GM18867 (cell line): ENCODE measurements at regions not wholly inside any gene's neighbourhood (a gene's known extent, or its start where the extent isn't known, plus 50 kb on each side); places are given as distances from the start of the nearest gene placed in this dataset.

Experiments
- ATAC-seq: cut with Tn5 transposase; IDR thresholded peaks from one replicate; pipeline ENCODE4 v1.9.1; 2021; ENCODE audit warnings: mild to moderate bottlenecking, moderate library complexity; ENCODE audit not compliant: unreplicated experiment

DNA sequence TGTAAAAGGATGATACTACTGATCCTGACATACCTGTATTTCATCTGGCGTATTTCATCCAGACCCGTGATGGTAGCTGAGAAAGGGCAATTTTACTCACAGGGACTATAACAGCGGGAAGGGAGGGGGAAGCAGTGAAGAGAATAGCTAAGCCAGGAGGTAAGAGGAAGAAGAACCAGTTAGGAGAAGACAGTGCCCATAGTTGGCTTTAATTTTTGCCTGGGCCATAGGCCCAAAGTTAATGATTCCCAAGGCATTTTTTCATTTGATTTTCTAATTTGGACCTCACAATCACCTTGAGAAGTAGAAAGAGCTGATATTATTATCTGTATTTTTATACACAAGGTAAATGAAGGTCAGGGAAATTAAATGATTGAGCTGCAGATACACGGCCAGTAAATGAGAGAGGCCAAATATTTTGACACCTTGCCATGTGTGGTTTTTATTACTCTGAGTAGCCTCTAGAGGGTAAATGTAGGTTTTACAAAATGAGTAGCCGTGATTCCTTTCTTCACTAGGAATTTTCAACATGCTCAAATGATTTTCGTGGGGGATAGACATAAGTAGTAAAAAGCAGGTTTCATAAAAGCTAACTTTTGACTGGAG, 382.2 kb downstream of the FUT8 start:
- ATAC-seq: no peak

- ATAC-seq: no peak
Observed at GRCh38 chr14:65798216-65798615, 385.7 kb downstream of the FUT8 start.

GRCh38 chr14:65800694-65801093, 388.2 kb downstream of the FUT8 start:
- no peak for ATAC-seq

GRCh38 chr14:65802196-65802595, 389.7 kb downstream of the FUT8 start:
- no peak for ATAC-seq

- ATAC-seq: no peak
Observed at GRCh38 chr14:65803885-65804284, 391.4 kb downstream of the FUT8 start.

DNA sequence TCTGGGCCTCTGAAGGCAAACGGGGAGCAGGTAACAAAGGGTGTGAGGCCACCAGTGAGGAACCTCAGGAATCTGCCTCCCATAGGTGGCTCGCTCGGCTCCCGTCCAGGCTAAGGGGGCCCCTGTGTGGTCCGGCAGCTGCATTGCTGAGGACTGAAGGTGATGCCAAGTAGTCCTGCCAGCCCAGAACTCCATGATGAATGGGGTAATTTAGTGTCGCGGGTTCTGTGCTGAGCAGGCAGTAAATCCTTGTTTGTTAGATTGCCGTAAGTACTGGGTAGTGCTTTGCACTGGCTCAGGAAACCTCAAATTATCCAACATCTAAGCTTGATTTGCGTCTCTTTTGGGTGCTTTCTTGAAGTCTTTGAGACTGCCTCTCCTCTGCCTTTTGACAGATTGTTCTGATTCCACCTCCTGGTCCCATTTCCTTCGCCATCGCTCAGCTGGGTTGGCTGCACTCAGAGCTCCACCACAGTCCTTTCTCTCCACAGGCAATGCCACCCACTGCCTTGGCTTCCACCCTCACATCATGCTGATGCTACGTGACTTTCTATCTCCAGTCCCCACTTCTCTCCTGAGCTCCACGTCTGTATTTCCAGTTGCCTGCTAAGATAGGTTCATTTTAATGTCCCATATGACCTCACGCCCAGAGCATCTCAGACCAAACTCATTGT, 392.0 kb downstream of the FUT8 start:
- ATAC-seq: no peak

- ATAC-seq: no peak
Observed at GRCh38 chr14:65805113-65805473, 392.6 kb downstream of the FUT8 start.

DNA sequence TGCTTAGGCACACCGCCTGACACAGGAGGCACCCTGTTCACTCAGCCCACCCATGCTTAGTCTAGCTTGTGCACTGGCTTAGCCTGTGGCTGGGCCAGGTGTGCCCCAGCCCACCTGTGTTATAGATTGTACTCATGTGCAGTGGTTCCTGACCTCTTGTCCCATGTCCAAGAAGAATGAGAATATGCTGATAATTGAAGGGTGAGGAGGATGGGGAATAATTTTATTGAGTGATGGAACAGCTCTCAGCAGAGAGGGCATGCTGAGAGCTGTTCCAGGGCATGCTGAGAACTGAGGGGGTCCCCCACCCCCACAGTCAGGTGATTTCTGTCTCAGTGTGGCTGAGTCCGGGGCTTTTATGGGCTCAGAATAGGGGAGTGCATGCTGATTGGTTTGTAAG, 395.9 kb downstream of the FUT8 start:
- no peak for ATAC-seq

- ATAC-seq: no peak
Observed at GRCh38 chr14:65810322-65810721, 397.8 kb downstream of the FUT8 start.

DNA sequence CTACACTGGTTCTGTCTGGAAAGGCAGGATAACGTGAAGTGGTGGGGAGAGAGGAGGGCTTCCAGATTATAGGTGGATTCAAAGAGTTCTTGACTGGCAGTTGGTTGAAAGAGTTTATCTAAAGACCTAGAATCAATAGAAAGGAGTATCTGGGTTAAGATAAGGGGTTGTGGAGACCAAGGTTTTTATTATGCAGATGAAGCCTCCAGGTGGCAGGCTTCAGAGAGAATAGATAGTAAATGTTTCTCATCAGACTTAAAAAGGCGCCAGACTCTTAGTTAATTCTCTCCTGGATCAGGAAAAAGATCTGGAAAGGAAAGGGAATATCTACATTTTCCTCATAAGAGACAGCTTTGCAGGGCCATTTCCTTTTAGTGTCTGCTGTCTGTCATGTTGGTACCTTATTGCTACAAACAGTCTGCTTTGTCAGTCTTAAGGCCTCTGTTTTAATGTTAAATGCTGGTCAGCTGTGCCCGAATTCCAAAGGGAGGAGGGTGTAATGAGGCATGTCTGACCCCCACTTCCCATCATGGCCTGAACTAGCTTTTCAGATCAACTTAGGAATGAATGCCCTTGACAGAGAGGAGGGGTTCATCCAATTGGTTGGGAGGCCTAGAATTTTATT, 401.3 kb downstream of the FUT8 start:
- no peak for ATAC-seq

- no peak for ATAC-seq
Observed at GRCh38 chr14:65815127-65815526, 402.6 kb downstream of the FUT8 start.

- ATAC-seq: no peak
Observed at GRCh38 chr14:65817011-65817410, 404.5 kb downstream of the FUT8 start.

GRCh38 chr14:65819569-65819968, 407.0 kb downstream of the FUT8 start:
- ATAC-seq: no peak

DNA sequence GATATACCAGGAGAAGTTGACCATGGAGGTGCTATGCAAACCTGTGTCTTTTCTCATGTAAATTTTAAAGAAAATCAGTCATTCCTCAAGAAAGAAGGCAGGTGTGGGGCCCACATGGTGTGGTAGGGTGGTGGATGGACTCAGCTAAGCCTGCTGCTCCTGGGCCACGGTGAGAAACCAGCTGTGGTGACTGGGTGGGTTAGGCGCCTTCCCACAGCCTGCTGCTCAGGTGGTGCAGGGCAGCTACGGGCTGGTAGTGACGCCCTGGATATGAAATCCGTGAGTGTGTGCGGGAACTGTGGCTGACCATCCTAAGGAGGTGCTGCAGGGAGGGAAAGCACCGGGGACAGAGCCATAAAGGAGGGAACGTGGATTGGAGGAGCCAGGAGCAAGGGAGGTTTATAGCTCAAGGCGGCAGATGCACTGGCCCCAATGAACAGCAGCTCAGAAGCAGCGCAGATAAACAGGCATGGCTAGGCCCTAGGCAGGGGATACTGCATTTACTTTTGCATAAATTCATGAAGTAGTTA, 408.8 kb downstream of the FUT8 start:
- ATAC-seq: no peak

GRCh38 chr14:65824285-65824977, 411.9 kb downstream of the FUT8 start:
- peak; percentile 71 for ATAC-seq

GRCh38 chr14:65824978-65825299, 412.4 kb downstream of the FUT8 start:
- no peak for ATAC-seq

GRCh38 chr14:65826946-65827345, 414.4 kb downstream of the FUT8 start:
- ATAC-seq: no peak

GRCh38 chr14:65827520-65827919, 415.0 kb downstream of the FUT8 start:
- ATAC-seq: no peak

DNA sequence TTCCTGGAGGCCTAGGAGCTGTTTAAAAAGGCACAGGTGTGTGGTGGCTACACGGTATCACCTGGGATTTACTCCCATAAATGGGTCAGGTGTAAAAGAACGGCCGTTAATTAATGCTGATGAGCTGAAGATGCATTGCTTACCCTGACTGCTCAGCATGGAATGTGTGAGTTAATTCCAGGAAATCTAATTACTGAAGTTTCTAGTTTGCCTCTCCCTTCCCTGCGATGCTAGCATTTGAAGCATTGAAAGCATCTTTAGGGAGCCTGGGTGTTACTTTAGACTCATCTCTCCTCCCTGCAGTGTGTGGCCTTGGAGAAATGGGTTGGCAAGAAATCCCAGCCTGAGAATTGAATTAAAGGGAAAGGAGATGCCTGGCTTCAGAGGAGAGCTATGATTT, 415.9 kb downstream of the FUT8 start:
- no peak for ATAC-seq

- ATAC-seq: no peak
Observed at GRCh38 chr14:65832431-65833266, 420.1 kb downstream of the FUT8 start.
